Activated CD4-positive, alpha-beta memory T cell treated with anti-CD3 and anti-CD28 coated beads for 36 hours (primary cell): ENCODE measurements at regions not wholly inside any gene's neighbourhood (a gene's known extent, or its start where the extent isn't known, plus 50 kb on each side); places are given as distances from the start of the nearest gene placed in this dataset.
"Not testable (repeated sequence)": the region's sequence is repeated elsewhere in the genome, so short reads cannot be mapped to it uniquely, and the experiment has no call there.

ENCODE experiments used
- CTCF ChIA-PET: fragments of 350-600 bp; sonication (Branson Sonifier 250); formaldehyde crosslinking; loops from one replicate; lab custom pipeline; 2021; ENCODE audit warnings: antibody characterized with exemption, inconsistent platforms; lab: Charles Lee
- POLR2A ChIA-PET: fragments of 350-600 bp; sonication (Branson Sonifier 250); formaldehyde crosslinking; loops from one replicate; lab custom pipeline; 2021; ENCODE audit warnings: antibody characterized with exemption; lab: Charles Lee
- DNase-seq: peaks from one replicate; pipeline ENCODE4 v3.0.0-alpha.2; 2020
- H3K27ac Mint-ChIP-seq: one replicate; pipeline ENCODE4 v1.8.0; 2021; ENCODE audit warnings: mixed read lengths
- H3K27me3 Mint-ChIP-seq: one replicate; pipeline ENCODE4 v1.8.0; 2021; ENCODE audit warnings: mixed read lengths
- H3K36me3 Mint-ChIP-seq: one replicate; pipeline ENCODE4 v1.8.0; 2021; ENCODE audit warnings: mixed read lengths
- H3K4me1 Mint-ChIP-seq: one replicate; pipeline ENCODE4 v1.8.0; 2021; ENCODE audit warnings: low read depth, mixed read lengths
- H3K4me3 Mint-ChIP-seq: one replicate; pipeline ENCODE4 v1.8.0; 2021; ENCODE audit warnings: mild to moderate bottlenecking, mixed read lengths
- H3K9me3 Mint-ChIP-seq: one replicate; pipeline ENCODE4 v1.8.0; 2021; ENCODE audit warnings: mixed read lengths
- intact Hi-C: fragments of 100-400 bp; cut with micrococcal nuclease; formaldehyde crosslinking; loops from one replicate; pipeline ENCODE4 v1.15.1; 2023

GRCh38 chr4:186857793-186858192 is 134.1 kb upstream of the FAT1 start:
- Mint-ChIP-seq H3K4me3 (no peak overlapping the region), H3K4me1 (no peaks in the 10 kb centered on the region), H3K9me3 (no peaks in the 10 kb centered on the region), H3K27me3 (no peaks in the 10 kb centered on the region), H3K36me3 (no peaks in the 10 kb centered on the region), H3K27ac (no peak overlapping the region)
- DNase-seq: no peak
- intact Hi-C loops: no loop called here
- ChIA-PET CTCF (no interaction called here), POLR2A (no interaction called here)

- Mint-ChIP-seq H3K9me3 (no peaks in the 10 kb centered on the region), H3K36me3 (no peaks in the 10 kb centered on the region), H3K4me3 (no peak overlapping the region), H3K27ac (no peak overlapping the region), H3K27me3 (no peaks in the 10 kb centered on the region), H3K4me1 (no peaks in the 10 kb centered on the region)
- ChIA-PET CTCF (no interaction called here), POLR2A (no interaction called here)
- intact Hi-C loops: no loop called here
- DNase-seq: no peak
These were observed 134.7 kb upstream of the FAT1 start for GRCh38 chr4:186858355-186858754.

DNA sequence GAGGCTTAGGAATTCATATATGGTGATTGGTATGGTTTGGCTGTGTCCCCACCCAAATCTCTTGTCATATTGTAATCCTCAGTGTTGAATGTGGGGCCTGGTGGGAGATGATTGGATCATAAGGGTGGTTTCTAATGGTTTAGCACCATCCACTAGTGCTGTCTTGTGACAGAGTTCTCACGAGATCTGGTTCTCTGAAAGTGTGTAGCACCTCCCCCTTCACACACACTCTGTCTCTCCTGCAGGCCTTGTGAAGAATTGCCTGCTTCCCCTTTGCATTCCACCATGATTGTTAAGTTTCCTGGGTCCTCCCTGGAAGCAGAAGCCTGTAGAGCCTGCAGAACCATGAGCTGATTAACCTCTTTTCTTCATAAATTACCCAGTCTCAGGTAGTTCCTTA is 135.8 kb upstream of the FAT1 start:
- CTCF ChIA-PET: no interaction called here
- intact Hi-C loops: no loop called here
- H3K9me3 Mint-ChIP-seq: no peaks in the 10 kb centered on the region
- H3K27me3 Mint-ChIP-seq: no peaks in the 10 kb centered on the region
- H3K4me1 Mint-ChIP-seq: no peaks in the 10 kb centered on the region
- POLR2A ChIA-PET: no interaction called here
- no peaks in the 10 kb centered on the region for H3K36me3 Mint-ChIP-seq
- no peak overlapping the region for H3K27ac Mint-ChIP-seq
- no peak overlapping the region for H3K4me3 Mint-ChIP-seq
- no peak for DNase-seq

DNA sequence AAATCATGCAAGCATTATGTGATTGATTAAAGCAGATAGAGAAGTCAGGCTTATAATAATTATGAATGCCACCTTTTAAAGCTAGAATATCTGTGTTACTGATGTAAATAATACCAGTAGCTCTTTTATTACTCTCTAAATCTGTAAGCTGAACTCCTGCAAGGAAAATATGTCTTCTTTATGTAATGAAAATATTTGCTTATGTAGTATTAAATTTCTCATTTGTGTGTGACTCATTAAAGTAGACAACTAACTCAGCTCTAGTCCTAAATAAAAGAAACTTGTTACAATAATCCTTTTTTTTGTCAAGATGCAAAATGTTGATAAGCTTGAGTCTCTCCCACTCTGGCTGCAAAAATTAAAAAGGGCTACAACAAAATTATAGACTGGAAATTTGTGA is 137.7 kb upstream of the FAT1 start:
- CTCF ChIA-PET: no interaction called here
- POLR2A ChIA-PET: no interaction called here
- H3K9me3 Mint-ChIP-seq: no peaks in the 10 kb centered on the region
- intact Hi-C loops: no loop called here
- DNase-seq: no peak
- no peaks in the 10 kb centered on the region for H3K4me1 Mint-ChIP-seq
- no peak overlapping the region for H3K4me3 Mint-ChIP-seq
- no peaks in the 10 kb centered on the region for H3K36me3 Mint-ChIP-seq
- no peaks in the 10 kb centered on the region for H3K27me3 Mint-ChIP-seq
- no peak overlapping the region for H3K27ac Mint-ChIP-seq

GRCh38 chr4:186871856-186872255 is 148.2 kb upstream of the FAT1 start:
- POLR2A ChIA-PET: no interaction called here
- H3K4me1 Mint-ChIP-seq: no peaks in the 10 kb centered on the region
- CTCF ChIA-PET: no interaction called here

GRCh38 chr4:186873095-186873494 is 149.4 kb upstream of the FAT1 start:
- H3K9me3 Mint-ChIP-seq, DNase-seq, POLR2A ChIA-PET, H3K27ac Mint-ChIP-seq, intact Hi-C loops, H3K4me3 Mint-ChIP-seq, H3K27me3 Mint-ChIP-seq, CTCF ChIA-PET, H3K4me1 Mint-ChIP-seq, H3K36me3 Mint-ChIP-seq: not testable (repeated sequence)

More at GRCh38 chr4:186871856-186872255, 148.2 kb upstream of the FAT1 start:
- Mint-ChIP-seq H3K4me3 (no peak overlapping the region), H3K36me3 (no peaks in the 10 kb centered on the region), H3K27ac (no peak overlapping the region), H3K9me3 (peaks cover 3% of the 10 kb centered on the region), H3K27me3 (no peaks in the 10 kb centered on the region)
- intact Hi-C loops: no loop called here
- DNase-seq: no peak

GRCh38 chr4:186875476-186875875 is 151.8 kb upstream of the FAT1 start:
- Mint-ChIP-seq H3K4me3 (no peak overlapping the region), H3K36me3 (no peaks in the 10 kb centered on the region), H3K9me3 (peaks cover 8% of the 10 kb centered on the region), H3K27me3 (no peaks in the 10 kb centered on the region), H3K27ac (no peak overlapping the region), H3K4me1 (no peaks in the 10 kb centered on the region)
- intact Hi-C loops: no loop called here
- no peak for DNase-seq
- POLR2A ChIA-PET: no interaction called here
- CTCF ChIA-PET: no interaction called here

GRCh38 chr4:186876961-186877626 is 153.4 kb upstream of the FAT1 start:
- ChIA-PET POLR2A (no interaction called here), CTCF (no interaction called here)
- DNase-seq: no peak
- intact Hi-C loops: no loop called here
- Mint-ChIP-seq H3K9me3 (peaks cover 8% of the 10 kb centered on the region), H3K36me3 (no peaks in the 10 kb centered on the region), H3K4me1 (no peaks in the 10 kb centered on the region), H3K4me3 (no peak overlapping the region), H3K27ac (no peak overlapping the region), H3K27me3 (no peaks in the 10 kb centered on the region)

DNA sequence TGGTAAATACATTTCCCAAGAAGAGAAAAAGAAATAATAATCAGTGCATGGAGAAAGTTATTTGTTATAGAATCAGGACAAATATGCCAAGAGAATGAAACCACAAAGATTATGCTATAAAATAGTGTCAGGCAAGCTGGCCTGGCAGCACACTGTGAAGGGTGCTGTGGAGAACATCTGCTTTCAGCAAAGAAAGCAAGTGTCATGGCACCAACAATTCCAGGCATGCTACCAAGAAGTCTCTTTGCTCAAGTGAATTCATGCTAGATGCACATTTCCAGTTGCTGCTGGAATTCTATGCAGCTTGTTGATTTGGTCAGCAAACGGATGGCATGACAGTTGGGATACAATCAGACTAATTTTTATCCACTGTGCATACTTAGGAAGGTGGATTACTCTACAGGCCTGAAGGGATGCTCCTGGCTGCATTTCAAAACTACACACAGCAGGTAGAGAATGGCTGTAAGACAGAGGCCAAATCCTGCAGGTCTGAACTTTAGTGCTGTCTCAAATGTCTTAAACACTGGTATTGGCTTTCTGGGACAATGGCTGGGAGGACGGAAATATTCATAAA is 154.6 kb upstream of the FAT1 start:
- Mint-ChIP-seq H3K9me3 (peaks cover 7% of the 10 kb centered on the region), H3K27ac (no peak overlapping the region), H3K27me3 (no peaks in the 10 kb centered on the region), H3K36me3 (no peaks in the 10 kb centered on the region), H3K4me1 (no peaks in the 10 kb centered on the region), H3K4me3 (no peak overlapping the region)
- CTCF ChIA-PET: no interaction called here
- no peak for DNase-seq
- intact Hi-C loops: no loop called here
- POLR2A ChIA-PET: no interaction called here

- H3K4me1 Mint-ChIP-seq: no peaks in the 10 kb centered on the region
- H3K4me3 Mint-ChIP-seq: no peak overlapping the region
- intact Hi-C loops: no loop called here
- peaks cover 5% of the 10 kb centered on the region for H3K9me3 Mint-ChIP-seq
- DNase-seq: no peak
- no peaks in the 10 kb centered on the region for H3K27me3 Mint-ChIP-seq
- ChIA-PET CTCF (no interaction called here), POLR2A (no interaction called here)
- H3K27ac Mint-ChIP-seq: no peak overlapping the region
- H3K36me3 Mint-ChIP-seq: no peaks in the 10 kb centered on the region
These were observed 158.0 kb upstream of the FAT1 start for GRCh38 chr4:186881521-186882220.

- H3K4me3 Mint-ChIP-seq: no peak overlapping the region
- no peak overlapping the region for H3K27ac Mint-ChIP-seq
- ChIA-PET CTCF (no interaction called here), POLR2A (no interaction called here)
- H3K4me1 Mint-ChIP-seq: no peaks in the 10 kb centered on the region
- intact Hi-C loops: no loop called here
- H3K27me3 Mint-ChIP-seq: no peaks in the 10 kb centered on the region
- H3K9me3 Mint-ChIP-seq: peaks cover 5% of the 10 kb centered on the region
- H3K36me3 Mint-ChIP-seq: no peaks in the 10 kb centered on the region
- no peak for DNase-seq
These were observed 158.6 kb upstream of the FAT1 start for GRCh38 chr4:186882293-186882692.

DNA sequence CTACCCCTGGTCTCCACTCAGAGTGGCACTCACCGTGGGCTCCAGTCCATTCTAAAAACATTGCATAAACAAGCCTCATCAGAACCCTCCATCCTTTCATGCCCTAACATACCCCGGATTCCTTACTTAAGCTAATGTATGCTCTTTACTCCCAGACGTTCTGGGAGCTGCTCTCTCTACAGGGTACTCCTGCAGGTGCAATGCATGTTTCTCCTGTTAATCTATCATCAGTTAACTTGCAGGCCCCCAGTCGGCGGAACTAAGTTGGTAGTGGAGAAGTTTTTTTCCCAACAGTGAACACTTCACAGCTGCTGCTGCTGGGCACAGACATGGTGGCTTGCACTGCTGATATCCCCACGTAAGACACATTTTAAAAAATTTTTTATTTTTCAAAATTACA is 161.6 kb upstream of the FAT1 start:
- CTCF ChIA-PET: no interaction called here

DNA sequence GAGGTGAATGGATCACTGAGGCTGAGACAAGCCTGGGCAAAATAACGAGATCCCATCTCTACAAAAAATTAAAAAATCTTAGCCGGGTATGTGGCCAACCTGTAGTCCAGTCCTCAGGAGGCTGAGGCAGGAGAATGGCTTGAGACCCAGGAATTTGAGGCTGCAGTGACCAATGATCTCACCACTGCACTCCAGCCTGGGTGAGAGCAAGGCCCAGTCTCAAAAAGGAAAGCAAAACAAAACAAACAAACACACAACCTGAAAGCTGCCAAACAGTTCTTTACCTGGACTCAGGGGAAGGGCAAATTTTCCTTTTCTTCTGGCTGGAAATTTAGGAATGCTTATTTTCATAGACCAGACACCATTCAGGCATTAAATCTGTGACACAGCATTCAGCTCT is 163.1 kb upstream of the FAT1 start:
- no peak overlapping the region for H3K4me3 Mint-ChIP-seq
- no peak overlapping the region for H3K27ac Mint-ChIP-seq
- no peaks in the 10 kb centered on the region for H3K4me1 Mint-ChIP-seq
- DNase-seq: no peak
- POLR2A ChIA-PET: no interaction called here
- intact Hi-C loops: no loop called here
- H3K27me3 Mint-ChIP-seq: no peaks in the 10 kb centered on the region
- H3K9me3 Mint-ChIP-seq: peaks cover 13% of the 10 kb centered on the region
- no peaks in the 10 kb centered on the region for H3K36me3 Mint-ChIP-seq
- CTCF ChIA-PET: no interaction called here

More for the DNA sequence above, 161.6 kb upstream of the FAT1 start:
- no peak overlapping the region for H3K27ac Mint-ChIP-seq
- no peak for DNase-seq
- H3K4me3 Mint-ChIP-seq: no peak overlapping the region
- no peaks in the 10 kb centered on the region for H3K4me1 Mint-ChIP-seq
- intact Hi-C loops: no loop called here
- H3K9me3 Mint-ChIP-seq: peaks cover 6% of the 10 kb centered on the region
- no peaks in the 10 kb centered on the region for H3K36me3 Mint-ChIP-seq
- POLR2A ChIA-PET: no interaction called here
- H3K27me3 Mint-ChIP-seq: no peaks in the 10 kb centered on the region
